T-cell (primary cell): ENCODE measurements at regions not wholly inside any gene's neighbourhood (a gene's known extent, or its start where the extent isn't known, plus 50 kb on each side); places are given as distances from the start of the nearest gene placed in this dataset.
A peak's percentile ranks its signal among the peaks of the same experiment; 100 is the strongest.

Experiments
- ATAC-seq, 4 experiments: fragments of 200-7000 bp in 3 of 4; fragments of 150-1000 bp in 1 of 4; cut with Tn5 transposase; replicated peaks in 1 of 4; 1 replicate in 3 of 4; 2 replicates in 1 of 4; pipeline ENCODE4 v1.10.0; 2021; ENCODE audit warnings: moderate library complexity in 3 of 4, mild to moderate bottlenecking in 2 of 4, moderate number of reproducible peaks in 1 of 4
- CTCF ChIA-PET, 2 donors: fragments of 300-600 bp; sonication (Branson Sonifier 250); formaldehyde crosslinking; loops; one replicate each; lab custom pipeline; 2022; ENCODE audit warnings: antibody characterized with exemption in 2 of 2; lab: Charles Lee
- POLR2A ChIA-PET, 2 donors: fragments of 300-600 bp; sonication (Branson Sonifier 250); formaldehyde crosslinking; loops; one replicate each; lab custom pipeline; 2022; ENCODE audit warnings: antibody characterized with exemption in 2 of 2; lab: Charles Lee
- DNase-seq, 35 experiments: peaks; one replicate each; pipeline versions ENCODE4 v3.0.0 to v3.0.0-alpha.2; 2013 to 2023
- H3K27ac ChIP-seq: one replicate; pipeline ENCODE4 v1.5.1; 2013; ENCODE audit warnings: low read length
- H3K27me3 ChIP-seq, 2 experiments: replicated peaks in 1 of 2; 1 replicate in 1 of 2; 2 replicates in 1 of 2; pipeline versions ENCODE4 v1.6.1 to v1.7.0; 2013; ENCODE audit warnings: low read length in 1 of 2, mixed read lengths in 1 of 2; ENCODE audit not compliant: control insufficient read depth in 2 of 2, insufficient read depth in 2 of 2; ENCODE audit errors: extremely low read depth in 1 of 2
- H3K36me3 ChIP-seq, 2 donors: 1 replicate in 1 of 2; 2 replicates in 1 of 2; pipeline versions ENCODE4 v1.6.1 to v1.7.0; 2013; ENCODE audit warnings: low read length in 1 of 2; ENCODE audit not compliant: control insufficient read depth in 2 of 2, insufficient read depth in 1 of 2; ENCODE audit errors: extremely low read depth in 1 of 2
- H3K4me1 ChIP-seq, 2 experiments: 1 replicate in 1 of 2; 2 replicates in 1 of 2; pipeline versions ENCODE4 v1.6.1 to v1.7.0; 2013; ENCODE audit warnings: low read length in 2 of 2, mixed read lengths in 1 of 2; ENCODE audit not compliant: insufficient read depth in 2 of 2, control insufficient read depth in 1 of 2; ENCODE audit errors: extremely low read depth in 1 of 2
- H3K4me3 ChIP-seq, 2 donors: 1 replicate in 1 of 2; 2 replicates in 1 of 2; pipeline versions ENCODE4 v1.5.1 to v1.7.0; 2013; ENCODE audit warnings: mild to moderate bottlenecking in 2 of 2, low read length in 1 of 2, moderate library complexity in 1 of 2; ENCODE audit not compliant: control insufficient read depth in 1 of 2; ENCODE audit errors: extremely low read depth in 1 of 2
- H3K9me3 ChIP-seq: 2 replicates; pipeline ENCODE4 v1.7.0; 2013
- H3K27ac Mint-ChIP-seq, 2 donors: one replicate each; pipeline ENCODE4 v1.8.0; 2020 to 2021; ENCODE audit warnings: mild to moderate bottlenecking in 2 of 2, mixed read lengths in 2 of 2
- H3K27me3 Mint-ChIP-seq, 2 donors: one replicate each; pipeline ENCODE4 v1.8.0; 2021 to 2022; ENCODE audit warnings: mixed read lengths in 2 of 2
- H3K36me3 Mint-ChIP-seq: one replicate; pipeline ENCODE4 v1.8.0; 2021; ENCODE audit warnings: mixed read lengths
- H3K4me1 Mint-ChIP-seq, 3 donors: one replicate each; pipeline ENCODE4 v1.8.0; 2020 to 2022; ENCODE audit warnings: mixed read lengths in 3 of 3, mild to moderate bottlenecking in 1 of 3
- H3K4me3 Mint-ChIP-seq, 3 donors: one replicate each; pipeline ENCODE4 v1.8.0; 2020 to 2022; ENCODE audit warnings: mild to moderate bottlenecking in 3 of 3, mixed read lengths in 3 of 3, moderate library complexity in 3 of 3
- H3K9me3 Mint-ChIP-seq, 3 donors: one replicate each; pipeline ENCODE4 v1.8.0; 2020 to 2022; ENCODE audit warnings: mixed read lengths in 3 of 3
- WGBS: methylation state at CpG from one replicate; pipeline ENCODE4 v1.1.5; 2013; ENCODE audit warnings: missing lambda C conversion rate; ENCODE audit not compliant: insufficient coverage; 5-methylcytosine and 5-hydroxymethylcytosine counted together

DNA sequence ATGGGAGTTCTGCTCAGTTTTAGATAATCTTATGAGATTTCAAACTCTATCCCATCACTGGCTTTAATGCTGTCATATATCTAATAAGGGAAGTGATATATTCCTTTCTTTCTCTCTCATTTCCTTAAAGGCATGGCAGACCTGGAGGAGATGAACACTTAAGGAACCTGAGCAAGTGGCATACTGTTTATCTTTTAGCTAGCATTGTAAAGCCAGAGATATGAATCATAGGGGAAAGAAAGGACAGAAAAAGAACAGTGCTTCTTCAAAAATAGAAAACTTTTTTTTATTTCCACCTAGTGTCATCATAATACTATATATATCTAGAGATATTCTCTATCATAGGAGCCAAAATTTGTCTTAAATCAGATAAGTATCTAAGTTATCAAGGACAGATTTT, 68.3 kb upstream of the PSMA6 start:
- peaks cover 10 to 27% (median 15%) of the 10 kb centered on the region in 3 donors for H3K4me1 Mint-ChIP-seq

DNA sequence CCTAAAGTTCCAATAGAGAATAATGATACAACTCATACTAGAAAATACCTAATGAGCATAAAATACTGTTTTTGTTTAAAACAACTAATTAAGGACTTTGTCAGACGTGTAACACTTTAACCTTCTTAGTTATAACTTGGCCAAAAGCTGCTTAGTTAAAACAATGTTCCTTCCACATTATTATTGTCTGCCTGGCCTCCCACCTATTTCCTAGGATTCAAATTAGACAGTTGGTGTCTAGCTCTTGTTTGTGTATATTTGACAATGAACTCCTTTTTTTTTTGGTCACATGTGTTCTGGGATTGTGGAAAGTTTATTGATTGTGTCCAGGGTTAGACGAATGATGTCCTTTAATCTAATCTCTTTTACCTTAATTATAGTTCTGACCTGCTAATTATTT, 67.6 kb upstream of the PSMA6 start:
- Mint-ChIP-seq H3K36me3 (peaks cover 22% of the 10 kb centered on the region), H3K27me3 (no peaks in the 10 kb centered on the region), H3K27ac (no peak overlapping the region), H3K9me3 (no peaks in the 10 kb centered on the region), H3K4me3 (no peak overlapping the region), H3K4me1 (peaks cover 16 to 31% (median 18%) of the 10 kb centered on the region in 3 donors)
- POLR2A ChIA-PET: interaction anchor here in 1 of 2 donors (0.5 kb wide), 1 partner anchor 96 kb away, joined by 5 read pairs; no protein-coding TSS in a partner anchor
- no peak overlapping the region for H3K4me3 ChIP-seq
- H3K27me3 ChIP-seq: no peaks in the 10 kb centered on the region
- ATAC-seq: no peak
- no peaks in the 10 kb centered on the region for H3K36me3 ChIP-seq
- DNase-seq: no peak
- no peaks in the 10 kb centered on the region for H3K9me3 ChIP-seq
- CTCF ChIA-PET: interaction anchor here (0.6 to 1.0 kb wide), 5 partner anchors 9 to 484 kb away, joined by 3 read pairs; no protein-coding TSS in a partner anchor
- no peaks in the 10 kb centered on the region for H3K4me1 ChIP-seq
- H3K27ac ChIP-seq: no peak overlapping the region
- no CpG with 5 or more reads among the region's 2 CpGs for WGBS

More for the DNA sequence above, 68.3 kb upstream of the PSMA6 start:
- Histone ChIP-seq H3K36me3 (peaks cover 2 to 3% of the 10 kb centered on the region in 2 donors), H3K27me3 (no peaks in the 10 kb centered on the region), H3K27ac (no peak overlapping the region), H3K9me3 (no peaks in the 10 kb centered on the region), H3K4me1 (no peaks in the 10 kb centered on the region), H3K4me3 (no peak overlapping the region)
- ChIA-PET POLR2A (no interaction called here), CTCF (interaction anchor here in 1 of 2 donors (0.6 kb wide), 1 partner anchor 8 kb away, joined by 3 read pairs; no protein-coding TSS in a partner anchor)
- peaks cover 22% of the 10 kb centered on the region for H3K36me3 Mint-ChIP-seq
- no peak for ATAC-seq
- no peak overlapping the region for H3K27ac Mint-ChIP-seq
- no peaks in the 10 kb centered on the region for H3K27me3 Mint-ChIP-seq
- no peaks in the 10 kb centered on the region for H3K9me3 Mint-ChIP-seq
- H3K4me3 Mint-ChIP-seq: no peak overlapping the region
- DNase-seq: no peak

DNA sequence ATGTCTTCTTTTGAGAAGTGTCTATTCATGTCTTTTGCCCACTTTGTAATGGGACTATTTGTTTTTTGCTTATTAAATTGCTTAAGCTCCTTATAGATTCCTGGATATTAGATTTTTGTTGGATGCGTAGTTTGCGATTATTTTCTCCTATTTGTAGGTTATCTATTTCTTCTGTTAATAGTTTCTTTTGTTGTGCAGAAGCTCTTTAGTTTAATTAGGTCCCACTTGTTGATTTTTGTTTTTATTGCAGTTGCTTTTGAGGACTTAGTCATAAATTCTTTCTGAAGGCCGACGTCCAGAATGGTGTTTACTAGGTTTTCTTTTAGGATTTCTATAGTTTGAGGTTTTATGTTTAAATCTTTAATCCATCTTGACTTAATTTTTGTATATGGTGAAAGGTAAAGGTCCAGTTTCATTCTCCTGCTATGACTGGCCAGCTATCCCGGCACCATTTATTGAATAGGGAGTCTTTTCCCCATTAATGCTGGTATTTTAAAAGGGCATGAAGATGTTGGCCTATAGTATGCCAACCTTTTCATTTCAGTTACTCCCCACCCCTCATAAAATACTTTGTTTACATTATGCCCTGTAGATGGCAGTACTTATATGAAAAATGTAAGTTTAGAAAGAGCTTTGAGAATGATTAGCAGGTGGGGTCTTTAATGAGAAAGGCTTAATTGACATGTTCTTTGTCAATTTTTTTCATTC, 62.9 kb upstream of the PSMA6 start:
- ChIA-PET POLR2A (interaction anchor here (0.7 to 1.1 kb wide), 2 partner anchors 176 kb away, joined by 3 read pairs; partner anchors contain the start of gene NFKBIA (in 1 of the 2)), CTCF (interaction anchor here (0.5 to 3.6 kb wide), 49 partner anchors 11 to 456 kb away, joined by 3 to 35 read pairs (median 4); partner anchors contain the start of gene NFKBIA (in 1 of the 2))
- ATAC-seq: peak in 2 of 4 experiments; percentile 38 to 55
- Histone ChIP-seq H3K27me3 (no peaks in the 10 kb centered on the region), H3K27ac (no peak overlapping the region), H3K4me1 (peaks cover 4 to 10% of the 10 kb centered on the region in 2 experiments), H3K36me3 (peaks cover 0 to 3% of the 10 kb centered on the region in 2 donors), H3K4me3 (no peak overlapping the region), H3K9me3 (no peaks in the 10 kb centered on the region)
- no CpG with 5 or more reads among the region's 5 CpGs for WGBS
- peaks cover 13% of the 10 kb centered on the region for H3K36me3 Mint-ChIP-seq
- H3K9me3 Mint-ChIP-seq: no peaks in the 10 kb centered on the region
- H3K4me1 Mint-ChIP-seq: peaks cover 19 to 31% (median 20%) of the 10 kb centered on the region in 3 donors
- DNase-seq: peak in 1 of 35 experiments; percentile 47
- no peak overlapping the region for H3K4me3 Mint-ChIP-seq
- H3K27ac Mint-ChIP-seq: no peak overlapping the region
- no peaks in the 10 kb centered on the region for H3K27me3 Mint-ChIP-seq

DNA sequence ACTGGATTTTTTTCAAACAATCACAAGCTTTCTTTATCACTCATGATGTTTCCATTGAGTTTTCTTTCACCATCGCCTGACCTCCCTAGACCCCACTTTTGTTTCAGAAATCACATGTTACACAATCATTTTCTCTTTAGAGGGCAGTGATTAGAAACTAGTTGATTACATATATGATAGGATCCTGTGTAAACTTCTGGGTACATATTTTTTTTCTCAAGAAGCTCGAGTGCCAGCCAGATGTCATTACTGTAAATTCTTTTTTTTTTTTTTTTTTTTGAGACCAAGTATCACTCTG, 62.4 kb upstream of the PSMA6 start:
- Histone ChIP-seq H3K36me3 (peaks cover 0 to 4% of the 10 kb centered on the region in 2 donors), H3K27me3 (no peaks in the 10 kb centered on the region), H3K9me3 (no peaks in the 10 kb centered on the region), H3K4me3 (no peak overlapping the region), H3K4me1 (peaks cover 4 to 10% of the 10 kb centered on the region in 2 experiments), H3K27ac (no peak overlapping the region)
- Mint-ChIP-seq H3K4me3 (no peak overlapping the region), H3K9me3 (no peaks in the 10 kb centered on the region), H3K4me1 (peaks cover 19 to 31% (median 20%) of the 10 kb centered on the region in 3 donors), H3K27me3 (no peaks in the 10 kb centered on the region), H3K36me3 (peaks cover 13% of the 10 kb centered on the region), H3K27ac (no peak overlapping the region)
- ATAC-seq: no peak
- POLR2A ChIA-PET: interaction anchor here (0.7 to 1.1 kb wide), 2 partner anchors 175 kb away, joined by 3 read pairs; partner anchors contain the start of gene NFKBIA (in 1 of the 2)
- CTCF ChIA-PET: interaction anchor here (0.6 to 3.6 kb wide), 46 partner anchors 11 to 206 kb away, joined by 3 to 35 read pairs (median 4); partner anchors contain the start of genes NFKBIA (in 1 of the 2) and PSMA6 (in 1 of the 2)
- DNase-seq: no peak
- 40% methylated on average over 1 of the region's 2 CpGs for WGBS

DNA sequence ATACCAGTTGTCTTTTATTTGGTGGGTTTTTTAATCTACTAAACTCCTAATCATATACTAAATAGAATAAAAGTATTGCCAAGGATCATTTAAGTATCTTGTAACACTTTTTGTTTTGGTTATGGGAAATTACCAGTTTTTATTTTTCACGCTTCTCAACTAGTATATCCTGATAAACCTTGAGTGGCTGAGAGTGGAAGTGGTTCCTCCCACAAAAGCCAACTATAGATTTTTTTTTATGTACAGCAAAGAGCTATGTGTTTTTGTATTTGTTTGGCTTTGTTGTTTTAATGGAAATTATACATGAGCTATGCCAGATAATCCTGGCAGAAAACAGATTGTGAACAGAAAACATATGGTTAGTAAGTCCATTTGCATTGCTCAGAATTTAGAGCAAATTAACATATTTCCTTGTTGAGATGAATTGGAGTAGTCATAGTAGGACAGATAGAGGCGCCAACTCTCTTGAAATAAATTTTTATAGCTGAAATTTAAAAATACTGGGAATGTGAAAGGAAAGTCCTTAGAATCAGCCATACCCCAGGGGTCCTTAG, 60.9 kb upstream of the PSMA6 start:
- H3K27me3 ChIP-seq: no peaks in the 10 kb centered on the region
- ChIA-PET POLR2A (interaction anchor here in 1 of 2 donors (0.5 to 0.7 kb wide), 2 partner anchors 100 to 520 kb away, joined by 3 read pairs; no protein-coding TSS in a partner anchor), CTCF (interaction anchor here (0.5 to 3.6 kb wide), 19 partner anchors 9 to 560 kb away, joined by 3 to 35 read pairs (median 3); no protein-coding TSS in a partner anchor)
- H3K36me3 ChIP-seq: peaks cover 0 to 7% of the 10 kb centered on the region in 2 donors
- Mint-ChIP-seq H3K27me3 (no peaks in the 10 kb centered on the region), H3K4me3 (no peak overlapping the region), H3K9me3 (no peaks in the 10 kb centered on the region), H3K27ac (no peak overlapping the region), H3K4me1 (peaks cover 19 to 32% (median 20%) of the 10 kb centered on the region in 3 donors), H3K36me3 (peaks cover 14% of the 10 kb centered on the region)
- H3K4me3 ChIP-seq: no peak overlapping the region
- H3K4me1 ChIP-seq: peaks cover 4 to 10% of the 10 kb centered on the region in 2 experiments
- ATAC-seq (no peak), DNase-seq (peak in 1 of 35 experiments; percentile 16)
- no CpG with 5 or more reads among the region's 2 CpGs for WGBS
- H3K27ac ChIP-seq: no peak overlapping the region
- no peaks in the 10 kb centered on the region for H3K9me3 ChIP-seq
